ENCODE measurements at regions not wholly inside any gene's neighbourhood (a gene's known extent, or its start where the extent isn't known, plus 50 kb on each side); places are given as distances from the start of the nearest gene placed in this dataset.

GRCh38 chr6:148134592-148134991, 208.0 kb upstream of the SASH1 start:
- Mint-ChIP-seq H3K27ac (ENCODE audit: unreplicated experiment) (no peak overlapping the region), H3K4me3 (ENCODE audit: unreplicated experiment) (no peak overlapping the region), H3K4me1 (ENCODE audit: low read depth, unreplicated experiment) (no peaks in the 10 kb centered on the region), H3K27me3 (ENCODE audit: low read depth, unreplicated experiment) (peaks cover 4% of the 10 kb centered on the region), H3K9me3 (ENCODE audit: unreplicated experiment) (peaks cover 3% of the 10 kb centered on the region), H3K36me3 (ENCODE audit: low read depth, unreplicated experiment) (no peaks in the 10 kb centered on the region)
- Histone ChIP-seq H3K4me2 (ENCODE audit: low read length) (no peak overlapping the region), H3K9ac (ENCODE audit: low read length) (no peak overlapping the region), H3K9me3 (ENCODE audit: insufficient read depth, low read depth, low read length) (no peaks in the 10 kb centered on the region), H3K4me1 (ENCODE audit: insufficient read depth, low read length) (no peaks in the 10 kb centered on the region), H3K36me3 (ENCODE audit: insufficient read depth, low read length) (no peaks in the 10 kb centered on the region), H4K20me1 (ENCODE audit: insufficient read depth, low read length) (no peaks in the 10 kb centered on the region), H3K27ac (ENCODE audit: low read depth, low read length) (no peak overlapping the region), H3K4me3 (ENCODE audit: insufficient read depth, low read depth, low read length) (no peak overlapping the region), H2AFZ (ENCODE audit: low read depth, low read length) (no peak overlapping the region), H3K79me2 (ENCODE audit: insufficient read depth, low read length) (no peaks in the 10 kb centered on the region), H3K27me3 (ENCODE audit: insufficient read depth, low read length) (peaks cover 2% of the 10 kb centered on the region)
- DNase-seq (ENCODE audit: low read depth) (no peak), FAIRE-seq (no peak)
- TF ChIP-seq EZH2 (IDR thresholded peaks at IDR 0.05; ENCODE audit: insufficient read depth, low read length) (no peak), CTCF (IDR thresholded peaks at IDR 0.05; ENCODE audit: insufficient read depth, low read depth, low read length) (no peak)

GRCh38 chr6:148136586-148136985, 206.1 kb upstream of the SASH1 start:
- Histone ChIP-seq H3K27me3 (ENCODE audit: insufficient read depth, low read length) (peaks cover 2% of the 10 kb centered on the region), H3K4me2 (ENCODE audit: low read length) (no peak overlapping the region), H3K4me3 (ENCODE audit: insufficient read depth, low read depth, low read length) (no peak overlapping the region), H3K79me2 (ENCODE audit: insufficient read depth, low read length) (no peaks in the 10 kb centered on the region), H3K27ac (ENCODE audit: low read depth, low read length) (no peak overlapping the region), H4K20me1 (ENCODE audit: insufficient read depth, low read length) (no peaks in the 10 kb centered on the region), H3K36me3 (ENCODE audit: insufficient read depth, low read length) (no peaks in the 10 kb centered on the region), H2AFZ (ENCODE audit: low read depth, low read length) (no peak overlapping the region), H3K9me3 (ENCODE audit: insufficient read depth, low read depth, low read length) (no peaks in the 10 kb centered on the region), H3K9ac (ENCODE audit: low read length) (no peak overlapping the region), H3K4me1 (ENCODE audit: insufficient read depth, low read length) (no peaks in the 10 kb centered on the region)
- FAIRE-seq = no peak
- no peak for DNase-seq (ENCODE audit: low read depth)
- H3K36me3 Mint-ChIP-seq (ENCODE audit: low read depth, unreplicated experiment) = no peaks in the 10 kb centered on the region
- H3K4me3 Mint-ChIP-seq (ENCODE audit: unreplicated experiment) = no peak overlapping the region
- peaks cover 3% of the 10 kb centered on the region for H3K9me3 Mint-ChIP-seq (ENCODE audit: unreplicated experiment)
- peaks cover 4% of the 10 kb centered on the region for H3K27me3 Mint-ChIP-seq (ENCODE audit: low read depth, unreplicated experiment)
- TF ChIP-seq CTCF (IDR thresholded peaks at IDR 0.05; ENCODE audit: insufficient read depth, low read depth, low read length) = no peak
- TF ChIP-seq EZH2 (IDR thresholded peaks at IDR 0.05; ENCODE audit: insufficient read depth, low read length) = no peak
- H3K27ac Mint-ChIP-seq (ENCODE audit: unreplicated experiment) = no peak overlapping the region
- no peaks in the 10 kb centered on the region for H3K4me1 Mint-ChIP-seq (ENCODE audit: low read depth, unreplicated experiment)

GRCh38 chr6:148137652-148138051, 205.0 kb upstream of the SASH1 start:
- no peak for FAIRE-seq
- no peaks in the 10 kb centered on the region for H3K4me1 ChIP-seq (ENCODE audit: insufficient read depth, low read length)
- H3K27me3 Mint-ChIP-seq (ENCODE audit: low read depth, unreplicated experiment) = peaks cover 4% of the 10 kb centered on the region
- peaks cover under 1% of the 10 kb centered on the region for H3K9me3 Mint-ChIP-seq (ENCODE audit: unreplicated experiment)
- no peaks in the 10 kb centered on the region for H3K79me2 ChIP-seq (ENCODE audit: insufficient read depth, low read length)
- no peaks in the 10 kb centered on the region for H3K9me3 ChIP-seq (ENCODE audit: insufficient read depth, low read depth, low read length)
- TF ChIP-seq CTCF (IDR thresholded peaks at IDR 0.05; ENCODE audit: insufficient read depth, low read depth, low read length) = no peak
- no peak for TF ChIP-seq EZH2 (IDR thresholded peaks at IDR 0.05; ENCODE audit: insufficient read depth, low read length)
- H3K27ac ChIP-seq (ENCODE audit: low read depth, low read length) = no peak overlapping the region
- no peak overlapping the region for H3K4me3 Mint-ChIP-seq (ENCODE audit: unreplicated experiment)
- no peaks in the 10 kb centered on the region for H3K4me1 Mint-ChIP-seq (ENCODE audit: low read depth, unreplicated experiment)
- no peaks in the 10 kb centered on the region for H4K20me1 ChIP-seq (ENCODE audit: insufficient read depth, low read length)
- no peaks in the 10 kb centered on the region for H3K36me3 ChIP-seq (ENCODE audit: insufficient read depth, low read length)
- peaks cover 2% of the 10 kb centered on the region for H3K27me3 ChIP-seq (ENCODE audit: insufficient read depth, low read length)
- no peak for DNase-seq (ENCODE audit: low read depth)
- no peak overlapping the region for H3K4me3 ChIP-seq (ENCODE audit: insufficient read depth, low read depth, low read length)
- H3K4me2 ChIP-seq (ENCODE audit: low read length) = no peak overlapping the region
- H3K36me3 Mint-ChIP-seq (ENCODE audit: low read depth, unreplicated experiment) = no peaks in the 10 kb centered on the region
- no peak overlapping the region for H3K9ac ChIP-seq (ENCODE audit: low read length)
- no peak overlapping the region for H2AFZ ChIP-seq (ENCODE audit: low read depth, low read length)
- no peak overlapping the region for H3K27ac Mint-ChIP-seq (ENCODE audit: unreplicated experiment)

Data from astrocyte (in vitro differentiated cells and primary cell).